ENCODE measurements at regions not wholly inside any gene's neighbourhood (a gene's known extent, or its start where the extent isn't known, plus 50 kb on each side); places are given as distances from the start of the nearest gene placed in this dataset.

GRCh38 chr9:7360513-7360912 lies 439.1 kb downstream of the DMAC1 start:
- WGBS, 4 donors = 53 to 64% (median 59%) methylated on average over 4 of the region's 4 CpGs
- H3K9me3 ChIP-seq = no peaks in the 10 kb centered on the region
- no peaks in the 10 kb centered on the region for H3K27me3 ChIP-seq
- H3K4me3 ChIP-seq = no peak overlapping the region
- intact Hi-C loops (cut with DNase I) = no loop called here
- no peak for TF ChIP-seq CTCF (IDR thresholded peaks at IDR 0.05)
- TF ChIP-seq POLR2A (IDR thresholded peaks at IDR 0.05) = no peak
- H3K27ac ChIP-seq = no peak overlapping the region
- peaks cover 0 to 6% (median 0%) of the 10 kb centered on the region in 12 donors for H3K4me1 ChIP-seq
- DNase-seq (no peak), ATAC-seq (no peak)
- no peaks in the 10 kb centered on the region for H3K36me3 ChIP-seq

- Histone ChIP-seq H3K36me3 (no peaks in the 10 kb centered on the region), H3K4me3 (no peak overlapping the region), H3K27ac (no peak overlapping the region), H3K27me3 (no peaks in the 10 kb centered on the region), H3K4me1 (peaks cover 0 to 6% (median 0%) of the 10 kb centered on the region in 12 donors), H3K9me3 (no peaks in the 10 kb centered on the region)
- ATAC-seq (no peak), DNase-seq (no peak)
- TF ChIP-seq CTCF (IDR thresholded peaks at IDR 0.05) (peak in 1 of 12 donors; percentile 7), POLR2A (IDR thresholded peaks at IDR 0.05) (no peak)
- intact Hi-C loops (cut with DNase I) = no loop called here
These were observed 440.7 kb downstream of the DMAC1 start for GRCh38 chr9:7358876-7359275.

DNA sequence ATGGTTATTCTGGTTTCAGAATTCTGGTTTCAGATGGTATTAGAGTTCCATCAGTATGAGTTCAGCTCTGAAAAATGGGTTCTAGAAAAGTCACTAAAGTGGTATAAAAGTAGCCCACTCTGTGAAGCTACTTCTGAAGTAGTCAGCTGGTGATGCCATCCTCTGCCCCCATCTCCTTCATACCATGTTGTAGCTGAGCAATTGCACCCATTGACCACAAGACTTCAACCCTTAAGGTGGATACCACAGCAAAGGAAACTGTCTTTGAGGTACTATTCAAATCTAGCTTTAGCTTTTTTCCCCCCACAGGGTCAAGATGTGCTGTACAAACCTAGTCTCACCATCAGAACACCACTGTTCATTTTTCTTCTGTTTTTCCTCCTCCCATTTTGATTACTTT lies 444.9 kb downstream of the DMAC1 start:
- Histone ChIP-seq H3K4me3 (no peak overlapping the region), H3K27ac (no peak overlapping the region), H3K4me1 (peaks cover 0 to 6% (median 0%) of the 10 kb centered on the region in 12 donors), H3K27me3 (no peaks in the 10 kb centered on the region), H3K36me3 (no peaks in the 10 kb centered on the region), H3K9me3 (no peaks in the 10 kb centered on the region)
- no peak for TF ChIP-seq CTCF (IDR thresholded peaks at IDR 0.05)
- TF ChIP-seq POLR2A (IDR thresholded peaks at IDR 0.05) = no peak
- no peak for ATAC-seq
- DNase-seq = no peak
- intact Hi-C loops (cut with DNase I) = no loop called here

GRCh38 chr9:7348692-7349091 lies 450.9 kb downstream of the DMAC1 start:
- H3K9me3 ChIP-seq = peaks cover 0 to 12% (median 0%) of the 10 kb centered on the region in 12 donors
- intact Hi-C loops (cut with DNase I) = loop anchor here in 1 of 10 donors (10.0 kb wide), 1 partner anchor 64 kb away; no protein-coding TSS in a partner anchor
- ATAC-seq (no peak), DNase-seq (no peak)
- H3K36me3 ChIP-seq = no peaks in the 10 kb centered on the region
- no peaks in the 10 kb centered on the region for H3K27me3 ChIP-seq
- no peak for TF ChIP-seq CTCF (IDR thresholded peaks at IDR 0.05)
- no peak for TF ChIP-seq POLR2A (IDR thresholded peaks at IDR 0.05)
- H3K4me1 ChIP-seq = no peaks in the 10 kb centered on the region
- H3K27ac ChIP-seq = no peak overlapping the region
- no peak overlapping the region for H3K4me3 ChIP-seq

Data from heart left ventricle (tissue), 16 donors.